MM.1S (cell line): ENCODE measurements at regions not wholly inside any gene's neighbourhood (a gene's known extent, or its start where the extent isn't known, plus 50 kb on each side); places are given as distances from the start of the nearest gene placed in this dataset.

Source experiments
- DNase-seq: peaks from one replicate; pipeline ENCODE4 v3.0.0-alpha.2; 2015
- H2AFZ ChIP-seq: fragments of 300-600 bp; sonication (generic); 2 replicates; pipeline ENCODE4 v1.6.0; 2016; ENCODE audit warnings: antibody characterized with exemption, low read length
- H3F3A ChIP-seq: fragments of 300-600 bp; sonication (generic); 2 replicates; pipeline ENCODE4 v1.6.1; 2016; ENCODE audit warnings: mild to moderate bottlenecking, antibody characterized with exemption, low read length, moderate library complexity, mixed read lengths; ENCODE audit not compliant: insufficient read depth
- H3K27ac ChIP-seq: fragments of 300-600 bp; sonication (generic); 2 replicates; pipeline ENCODE4 v1.5.1; 2016; ENCODE audit warnings: mild to moderate bottlenecking, low read length
- H3K27me3 ChIP-seq: fragments of 300-600 bp; sonication (generic); replicated peaks from 2 replicates; pipeline ENCODE4 v1.6.0; 2016; ENCODE audit warnings: low read length; ENCODE audit not compliant: insufficient read depth
- H3K36me3 ChIP-seq: fragments of 300-600 bp; sonication (generic); replicated peaks from 2 replicates; pipeline ENCODE4 v1.6.1; 2016; ENCODE audit warnings: mild to moderate bottlenecking, low read length, mixed read lengths; ENCODE audit not compliant: insufficient read depth
- H3K4me1 ChIP-seq: fragments of 300-600 bp; sonication (generic); 2 replicates; pipeline ENCODE4 v1.6.1; 2016; ENCODE audit warnings: low read length, mixed read lengths
- H3K4me2 ChIP-seq: fragments of 300-600 bp; sonication (generic); 2 replicates; pipeline ENCODE4 v1.6.0; 2016; ENCODE audit warnings: low read depth, low read length
- H3K4me3 ChIP-seq: fragments of 300-600 bp; sonication (generic); 2 replicates; pipeline ENCODE4 v1.5.1; 2016; ENCODE audit warnings: low read length, mixed read lengths
- H3K79me2 ChIP-seq: fragments of 300-600 bp; sonication (generic); 2 replicates; pipeline ENCODE4 v1.6.1; 2016; ENCODE audit warnings: mixed run types, low read length, mixed read lengths
- H3K9ac ChIP-seq: fragments of 300-600 bp; sonication (generic); 2 replicates; pipeline ENCODE4 v1.6.1; 2016; ENCODE audit warnings: low read length, mixed read lengths
- H3K9me2 ChIP-seq: fragments of 300-600 bp; sonication (generic); replicated peaks from 2 replicates; pipeline ENCODE4 v1.6.1; 2016; ENCODE audit warnings: mild to moderate bottlenecking, low read length, mixed read lengths; ENCODE audit not compliant: insufficient read depth
- H3K9me3 ChIP-seq: fragments of 300-600 bp; sonication (generic); replicated peaks from 2 replicates; pipeline ENCODE4 v1.6.1; 2016; ENCODE audit warnings: mild to moderate bottlenecking, low read length, mixed read lengths; ENCODE audit not compliant: insufficient read depth
- H4K20me1 ChIP-seq: fragments of 300-600 bp; sonication (generic); 2 replicates; pipeline ENCODE4 v1.6.1; 2016; ENCODE audit warnings: mild to moderate bottlenecking, low read length, moderate library complexity, mixed read lengths; ENCODE audit not compliant: insufficient read depth
- CTCF ChIP-seq: fragments of 300-600 bp; sonication (generic); IDR thresholded peaks from 2 replicates; pipeline ENCODE4 v1.5.1; 2016; ENCODE audit warnings: antibody characterized with exemption, low read length, mixed read lengths
- EZH2 ChIP-seq: fragments of 300-600 bp; sonication (generic); optimal IDR thresholded peaks from 2 replicates; pipeline ENCODE3; 2017; ENCODE audit warnings: low read depth, mild to moderate bottlenecking, antibody characterized with exemption, low read length, mixed read lengths
- EZH2phosphoT487 ChIP-seq: fragments of 300-600 bp; sonication (generic); IDR thresholded peaks from 2 replicates; pipeline ENCODE4 v1.6.1; 2018; ENCODE audit warnings: antibody characterized with exemption, low read length

- Histone ChIP-seq H3K9me3 (no peaks in the 10 kb centered on the region), H3K36me3 (no peaks in the 10 kb centered on the region), H2AFZ (no peak overlapping the region), H3K4me1 (no peaks in the 10 kb centered on the region), H3F3A (no peaks in the 10 kb centered on the region), H3K79me2 (no peaks in the 10 kb centered on the region), H3K4me3 (no peak overlapping the region), H3K27me3 (no peaks in the 10 kb centered on the region), H4K20me1 (no peaks in the 10 kb centered on the region), H3K4me2 (no peak overlapping the region), H3K9me2 (no peaks in the 10 kb centered on the region), H3K27ac (no peak overlapping the region), H3K9ac (no peak overlapping the region)
- DNase-seq, result no peak
- TF ChIP-seq CTCF, result no peak
- no peak for TF ChIP-seq EZH2
- TF ChIP-seq EZH2phosphoT487, result no peak
These were observed 126.4 kb upstream of the PCED1B start for GRCh38 chr12:46952880-46953483.

GRCh38 chr12:46956451-46957035 is 122.9 kb upstream of the PCED1B start:
- no peaks in the 10 kb centered on the region for H3K79me2 ChIP-seq
- no peaks in the 10 kb centered on the region for H3K4me1 ChIP-seq
- no peaks in the 10 kb centered on the region for H4K20me1 ChIP-seq
- no peaks in the 10 kb centered on the region for H3K9me3 ChIP-seq
- TF ChIP-seq CTCF, result no peak
- TF ChIP-seq EZH2, result no peak
- no peak for TF ChIP-seq EZH2phosphoT487
- no peaks in the 10 kb centered on the region for H3F3A ChIP-seq
- H3K4me3 ChIP-seq, result no peak overlapping the region
- DNase-seq, result no peak
- H3K9ac ChIP-seq, result no peak overlapping the region
- no peaks in the 10 kb centered on the region for H3K27me3 ChIP-seq
- H3K27ac ChIP-seq, result no peak overlapping the region
- H3K4me2 ChIP-seq, result no peak overlapping the region
- no peak overlapping the region for H2AFZ ChIP-seq
- H3K36me3 ChIP-seq, result no peaks in the 10 kb centered on the region
- no peaks in the 10 kb centered on the region for H3K9me2 ChIP-seq

- Histone ChIP-seq H3K36me3 (no peaks in the 10 kb centered on the region), H3K9ac (no peak overlapping the region), H4K20me1 (no peaks in the 10 kb centered on the region), H3K9me3 (no peaks in the 10 kb centered on the region), H3K4me1 (no peaks in the 10 kb centered on the region), H3F3A (no peaks in the 10 kb centered on the region), H3K4me2 (no peak overlapping the region), H2AFZ (no peak overlapping the region), H3K79me2 (no peaks in the 10 kb centered on the region), H3K27me3 (no peaks in the 10 kb centered on the region), H3K9me2 (no peaks in the 10 kb centered on the region), H3K4me3 (no peak overlapping the region), H3K27ac (no peak overlapping the region)
- DNase-seq, result no peak
- TF ChIP-seq CTCF (no peak), EZH2phosphoT487 (no peak), EZH2 (no peak)
These were observed 121.4 kb upstream of the PCED1B start for GRCh38 chr12:46958053-46958452.
